ENCODE measurements at regions not wholly inside any gene's neighbourhood (a gene's known extent, or its start where the extent isn't known, plus 50 kb on each side); places are given as distances from the start of the nearest gene placed in this dataset.

DNA sequence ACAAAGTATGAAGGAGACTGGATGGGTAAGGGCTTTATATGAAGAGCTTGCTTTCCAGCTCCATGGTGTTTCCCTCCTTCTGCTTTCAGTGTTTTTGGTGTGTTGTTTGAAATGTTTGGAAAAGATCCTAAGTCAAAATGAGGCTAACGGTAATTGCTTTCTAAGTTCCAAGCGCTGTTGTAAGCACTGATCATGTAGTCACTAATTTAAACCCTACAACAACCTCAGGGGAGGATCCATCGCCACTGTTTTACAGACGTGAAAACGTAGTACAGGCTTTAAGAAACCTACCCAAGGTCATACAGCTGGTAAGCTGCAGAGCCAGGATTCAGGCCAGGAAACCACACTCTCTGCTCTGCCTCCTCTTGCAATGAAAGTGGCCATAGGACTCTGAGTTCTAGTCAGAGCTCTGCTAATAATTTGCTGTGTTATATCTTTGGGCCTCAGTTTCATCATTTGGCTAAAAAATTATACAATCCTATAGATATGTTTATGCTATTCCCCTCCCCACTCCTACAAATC lies 102.9 kb upstream of the PGRMC2 start:
- DNase-seq, result no peak

DNA sequence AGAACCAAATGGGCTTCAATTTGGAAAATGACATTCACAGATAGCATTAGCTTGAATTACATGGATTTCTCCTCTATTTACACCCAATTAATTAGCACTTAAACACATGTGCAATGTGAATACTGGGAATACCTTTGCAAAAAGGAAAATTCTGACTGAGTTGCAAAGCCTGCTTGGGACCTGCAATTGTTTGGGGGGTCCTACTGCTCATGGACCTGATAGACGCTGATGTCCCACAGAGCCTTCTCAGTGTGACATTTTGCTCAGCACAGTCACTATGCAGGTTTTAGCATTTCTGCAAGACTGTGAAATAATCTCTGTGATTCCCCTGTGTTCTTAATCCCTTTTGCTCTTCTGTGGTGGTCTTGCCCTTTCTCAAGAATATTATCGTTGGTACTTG lies 101.2 kb upstream of the PGRMC2 start:
- no peak for ATAC-seq

More for the DNA sequence above, 102.9 kb upstream of the PGRMC2 start:
- peak overlapping the region; percentile 25 for H3K27ac ChIP-seq
- TF ChIP-seq, protein P1, sequence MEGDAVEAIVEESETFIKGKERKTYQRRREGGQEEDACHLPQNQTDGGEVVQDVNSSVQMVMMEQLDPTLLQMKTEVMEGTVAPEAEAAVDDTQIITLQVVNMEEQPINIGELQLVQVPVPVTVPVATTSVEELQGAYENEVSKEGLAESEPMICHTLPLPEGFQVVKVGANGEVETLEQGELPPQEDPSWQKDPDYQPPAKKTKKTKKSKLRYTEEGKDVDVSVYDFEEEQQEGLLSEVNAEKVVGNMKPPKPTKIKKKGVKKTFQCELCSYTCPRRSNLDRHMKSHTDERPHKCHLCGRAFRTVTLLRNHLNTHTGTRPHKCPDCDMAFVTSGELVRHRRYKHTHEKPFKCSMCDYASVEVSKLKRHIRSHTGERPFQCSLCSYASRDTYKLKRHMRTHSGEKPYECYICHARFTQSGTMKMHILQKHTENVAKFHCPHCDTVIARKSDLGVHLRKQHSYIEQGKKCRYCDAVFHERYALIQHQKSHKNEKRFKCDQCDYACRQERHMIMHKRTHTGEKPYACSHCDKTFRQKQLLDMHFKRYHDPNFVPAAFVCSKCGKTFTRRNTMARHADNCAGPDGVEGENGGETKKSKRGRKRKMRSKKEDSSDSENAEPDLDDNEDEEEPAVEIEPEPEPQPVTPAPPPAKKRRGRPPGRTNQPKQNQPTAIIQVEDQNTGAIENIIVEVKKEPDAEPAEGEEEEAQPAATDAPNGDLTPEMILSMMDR (IDR thresholded peaks at IDR 0.05), result no peak
- ATAC-seq, result no peak
- no peaks in the 10 kb centered on the region for H3K9me3 ChIP-seq
- 54 to 63% (median 63%) methylated on average over 5 of the region's 5 CpGs for WGBS, 3 donors
- H3K27me3 ChIP-seq (ENCODE audit: insufficient read depth in 3 of 3, low read length in 2 of 3), result no peaks in the 10 kb centered on the region
- H3K4me3 ChIP-seq, result no peak overlapping the region
- H3K36me3 ChIP-seq (ENCODE audit: insufficient read depth in 1 of 2, low read depth in 1 of 2), result no peaks in the 10 kb centered on the region
- intact Hi-C loops (cut with DNase I), result loop anchor here in 1 of 2 donors (5.0 kb wide), 1 partner anchor 103 kb away; the partner anchor contains the start of gene PGRMC2
- H3K4me1 ChIP-seq, result peaks cover 84% of the 10 kb centered on the region

GRCh38 chr4:128388352-128388630 lies 100.7 kb upstream of the PGRMC2 start:
- Histone ChIP-seq H3K9me3 (no peaks in the 10 kb centered on the region), H3K27ac (peak overlapping the region; percentile 89), H3K4me3 (no peak overlapping the region), H3K4me1 (peaks cover 68% of the 10 kb centered on the region), H3K27me3 (ENCODE audit: insufficient read depth in 3 of 3, low read length in 2 of 3) (no peaks in the 10 kb centered on the region), H3K36me3 (ENCODE audit: insufficient read depth in 1 of 2, low read depth in 1 of 2) (no peaks in the 10 kb centered on the region)
- peak in 2 of 4 donors; percentile 23 to 30 for ATAC-seq
- DNase-seq, result no peak
- 44 to 70% (median 62%) methylated on average over 3 of the region's 3 CpGs for WGBS, 3 donors
- intact Hi-C loops (cut with DNase I), result no loop called here
- TF ChIP-seq, protein P1 (IDR thresholded peaks at IDR 0.05), result no peak

More for the DNA sequence above, 101.2 kb upstream of the PGRMC2 start:
- Histone ChIP-seq H3K4me1 (peaks cover 73% of the 10 kb centered on the region), H3K4me3 (no peak overlapping the region), H3K36me3 (ENCODE audit: insufficient read depth in 1 of 2, low read depth in 1 of 2) (no peaks in the 10 kb centered on the region), H3K9me3 (no peaks in the 10 kb centered on the region), H3K27ac (peak overlapping the region; percentile 89), H3K27me3 (ENCODE audit: insufficient read depth in 3 of 3, low read length in 2 of 3) (no peaks in the 10 kb centered on the region)
- TF ChIP-seq, protein P1 (IDR thresholded peaks at IDR 0.05), result no peak
- intact Hi-C loops (cut with DNase I), result no loop called here
- 87 to 94% (median 88%) methylated on average over 2 of the region's 2 CpGs for WGBS, 3 donors
- DNase-seq, result no peak

GRCh38 chr4:128387600-128388351 lies 100.2 kb upstream of the PGRMC2 start:
- intact Hi-C loops (cut with DNase I), result no loop called here
- no peaks in the 10 kb centered on the region for H3K27me3 ChIP-seq (ENCODE audit: insufficient read depth in 3 of 3, low read length in 2 of 3)
- H3K27ac ChIP-seq, result peak overlapping the region; percentile 89

More at GRCh38 chr4:128387600-128388351, 100.2 kb upstream of the PGRMC2 start:
- ATAC-seq (peak in 3 of 4 donors; percentile 17 to 38 (median 31)), DNase-seq (no peak)
- H3K36me3 ChIP-seq (ENCODE audit: insufficient read depth in 1 of 2, low read depth in 1 of 2), result no peaks in the 10 kb centered on the region
- no peaks in the 10 kb centered on the region for H3K9me3 ChIP-seq
- no peak overlapping the region for H3K4me3 ChIP-seq
- TF ChIP-seq, protein P1 (IDR thresholded peaks at IDR 0.05), result no peak
- WGBS, 3 donors, result 36 to 56% (median 43%) methylated on average over 2 of the region's 2 CpGs
- H3K4me1 ChIP-seq, result peaks cover 63% of the 10 kb centered on the region
